Stimulated activated naive CD8-positive, alpha-beta T cell treated with anti-CD3 and anti-CD28 coated beads, Interleukin-15, Interleukin-2, amounts not matched to agents 100 ng/mL and 50 ng/mL, for 24 hours (primary cell): ENCODE measurements at regions not wholly inside any gene's neighbourhood (a gene's known extent, or its start where the extent isn't known, plus 50 kb on each side); places are given as distances from the start of the nearest gene placed in this dataset.
"Not testable (repeated sequence)": the region's sequence is repeated elsewhere in the genome, so short reads cannot be mapped to it uniquely, and the experiment has no call there.

ENCODE experiments used
- H3K27ac Mint-ChIP-seq: one replicate; pipeline ENCODE4 v1.8.0; 2021; ENCODE audit warnings: mild to moderate bottlenecking, mixed read lengths
- H3K27me3 Mint-ChIP-seq: one replicate; pipeline ENCODE4 v1.8.0; 2021; ENCODE audit warnings: mixed read lengths
- H3K36me3 Mint-ChIP-seq: one replicate; pipeline ENCODE4 v1.8.0; 2021; ENCODE audit warnings: low read depth, mixed read lengths
- H3K4me1 Mint-ChIP-seq: one replicate; pipeline ENCODE4 v1.8.0; 2021; ENCODE audit warnings: low read depth, mixed read lengths
- H3K4me3 Mint-ChIP-seq: one replicate; pipeline ENCODE4 v1.8.0; 2021; ENCODE audit warnings: mild to moderate bottlenecking, mixed read lengths
- H3K9me3 Mint-ChIP-seq: one replicate; pipeline ENCODE4 v1.8.0; 2021; ENCODE audit warnings: mixed read lengths

- H3K9me3 Mint-ChIP-seq: no peaks in the 10 kb centered on the region
- no peak overlapping the region for H3K4me3 Mint-ChIP-seq
- no peaks in the 10 kb centered on the region for H3K4me1 Mint-ChIP-seq
- H3K36me3 Mint-ChIP-seq: no peaks in the 10 kb centered on the region
- H3K27ac Mint-ChIP-seq: no peak overlapping the region
- H3K27me3 Mint-ChIP-seq: no peaks in the 10 kb centered on the region
Measured at GRCh38 chr5:113755516-113755915, 242.0 kb downstream of the YTHDC2 start.

- Mint-ChIP-seq H3K4me3 (no peak overlapping the region), H3K36me3 (no peaks in the 10 kb centered on the region), H3K27ac (no peak overlapping the region), H3K4me1 (no peaks in the 10 kb centered on the region), H3K27me3 (no peaks in the 10 kb centered on the region), H3K9me3 (no peaks in the 10 kb centered on the region)
Measured at GRCh38 chr5:113757508-113757907, 244.0 kb downstream of the YTHDC2 start.

DNA sequence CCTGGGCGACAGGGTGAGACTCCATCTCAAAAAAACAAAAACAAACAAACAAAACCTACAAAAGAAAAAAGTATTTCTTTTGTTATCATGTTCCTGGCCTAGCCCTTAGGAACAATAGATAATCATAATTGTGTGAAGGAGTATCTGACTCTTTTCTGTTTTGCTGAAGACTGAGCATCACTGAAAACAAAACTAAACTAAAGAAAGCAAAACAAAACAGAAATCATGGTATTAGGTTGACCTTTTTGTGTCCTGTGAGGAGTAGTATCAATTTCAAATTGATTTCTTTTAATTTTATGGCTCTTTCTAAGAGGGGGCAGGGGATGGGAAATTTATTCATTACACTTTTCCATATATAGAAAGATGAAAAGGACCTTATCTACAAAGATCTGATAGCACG is 246.0 kb downstream of the YTHDC2 start:
- H3K4me3 Mint-ChIP-seq: no peak overlapping the region
- H3K9me3 Mint-ChIP-seq: no peaks in the 10 kb centered on the region
- H3K27me3 Mint-ChIP-seq: no peaks in the 10 kb centered on the region
- H3K27ac Mint-ChIP-seq: no peak overlapping the region
- no peaks in the 10 kb centered on the region for H3K4me1 Mint-ChIP-seq
- H3K36me3 Mint-ChIP-seq: no peaks in the 10 kb centered on the region

DNA sequence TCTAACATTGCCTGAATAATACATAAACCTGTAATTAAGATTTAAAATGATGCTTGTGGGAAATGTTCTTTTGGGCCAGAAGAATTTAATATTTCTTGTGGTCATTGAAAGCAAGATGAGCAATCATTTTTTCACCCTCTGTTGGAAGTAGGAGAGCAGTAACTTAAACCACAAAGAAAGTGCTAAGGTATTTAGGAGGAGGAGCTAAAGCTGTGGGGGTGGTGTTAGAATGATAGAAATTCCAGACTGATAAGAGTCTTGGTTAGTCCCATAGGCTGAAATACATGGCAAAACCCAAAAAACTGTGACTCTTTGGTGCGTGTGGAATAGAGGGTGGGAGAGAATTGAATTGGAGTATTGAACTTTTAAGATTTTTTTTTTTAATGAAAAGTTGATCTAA is 247.0 kb downstream of the YTHDC2 start:
- Mint-ChIP-seq H3K27me3 (no peaks in the 10 kb centered on the region), H3K27ac (no peak overlapping the region), H3K4me1 (no peaks in the 10 kb centered on the region), H3K36me3 (no peaks in the 10 kb centered on the region), H3K9me3 (no peaks in the 10 kb centered on the region), H3K4me3 (no peak overlapping the region)

DNA sequence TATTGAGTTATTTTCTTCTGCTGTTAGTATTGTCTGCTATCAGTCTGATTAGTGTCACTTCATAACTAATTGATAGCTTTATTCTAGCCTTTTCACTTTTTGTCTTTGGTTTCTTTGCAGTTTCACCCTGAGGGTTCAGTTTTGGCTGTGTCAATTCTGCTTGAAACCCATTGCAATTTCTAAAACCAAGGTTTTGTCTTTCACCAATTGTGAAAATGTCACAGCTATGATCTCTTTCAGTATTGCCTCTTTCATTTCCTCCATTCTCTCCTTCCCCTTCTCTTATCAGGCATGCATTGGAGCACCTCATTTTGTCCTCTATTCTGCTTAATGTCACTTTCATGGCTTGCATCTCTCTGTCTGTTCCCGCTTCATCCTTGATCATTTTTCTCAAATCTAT is 248.1 kb downstream of the YTHDC2 start:
- Mint-ChIP-seq H3K9me3 (no peaks in the 10 kb centered on the region), H3K27ac (no peak overlapping the region), H3K36me3 (no peaks in the 10 kb centered on the region), H3K4me3 (no peak overlapping the region), H3K27me3 (no peaks in the 10 kb centered on the region), H3K4me1 (no peaks in the 10 kb centered on the region)

DNA sequence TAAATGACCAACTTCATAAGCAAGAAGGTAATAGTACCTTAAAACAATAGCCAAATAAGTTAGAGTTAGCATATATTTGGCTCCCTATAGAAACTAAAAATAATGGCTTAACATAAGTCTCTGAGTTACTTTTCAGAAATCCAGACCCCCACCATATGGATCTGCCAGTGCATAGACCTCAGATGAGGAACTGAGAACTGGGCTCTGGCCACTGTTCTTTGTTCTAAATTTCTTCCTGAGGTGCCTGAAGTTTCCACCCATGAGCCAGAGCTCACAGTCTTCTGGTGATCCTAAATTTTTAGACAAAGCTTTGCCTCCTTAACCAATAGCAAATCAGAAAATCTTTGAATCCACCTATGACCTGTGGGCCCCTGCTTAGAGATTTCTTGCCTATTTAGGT is 250.9 kb downstream of the YTHDC2 start:
- H3K27ac Mint-ChIP-seq: no peak overlapping the region
- H3K4me1 Mint-ChIP-seq: no peaks in the 10 kb centered on the region
- H3K27me3 Mint-ChIP-seq: no peaks in the 10 kb centered on the region
- no peak overlapping the region for H3K4me3 Mint-ChIP-seq
- H3K36me3 Mint-ChIP-seq: no peaks in the 10 kb centered on the region
- H3K9me3 Mint-ChIP-seq: peaks cover 15% of the 10 kb centered on the region

- not testable (repeated sequence) for H3K36me3 Mint-ChIP-seq, H3K4me1 Mint-ChIP-seq, H3K4me3 Mint-ChIP-seq, H3K27me3 Mint-ChIP-seq, H3K27ac Mint-ChIP-seq
- H3K9me3 Mint-ChIP-seq: peaks cover 15% of the 10 kb centered on the region
Measured at GRCh38 chr5:113766827-113767226, 253.3 kb downstream of the YTHDC2 start.

GRCh38 chr5:113770648-113771047 is 257.2 kb downstream of the YTHDC2 start:
- H3K4me3 Mint-ChIP-seq: no peak overlapping the region
- H3K27ac Mint-ChIP-seq: no peak overlapping the region
- H3K4me1 Mint-ChIP-seq: no peaks in the 10 kb centered on the region
- no peaks in the 10 kb centered on the region for H3K36me3 Mint-ChIP-seq
- H3K9me3 Mint-ChIP-seq: peaks cover 15% of the 10 kb centered on the region
- no peaks in the 10 kb centered on the region for H3K27me3 Mint-ChIP-seq

DNA sequence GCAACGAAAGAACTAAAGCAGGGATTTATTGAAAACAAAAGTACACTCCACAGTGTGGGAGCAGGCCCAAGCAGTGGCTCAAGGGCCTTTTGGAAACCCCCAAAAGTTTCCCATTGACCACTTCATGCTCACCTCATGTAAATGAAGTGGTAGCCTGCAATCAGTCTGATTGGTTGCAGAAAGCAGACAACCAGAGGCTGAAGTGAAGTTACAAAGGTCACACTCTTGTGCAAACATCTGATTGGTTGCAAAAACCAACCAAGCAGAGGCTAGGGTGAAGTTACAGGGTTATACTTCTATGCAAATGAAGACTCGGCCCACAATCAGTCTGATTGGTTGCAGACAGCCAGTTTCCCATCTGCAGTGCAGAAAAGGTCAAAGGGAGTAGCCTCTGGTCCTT is 258.0 kb downstream of the YTHDC2 start:
- no peaks in the 10 kb centered on the region for H3K27me3 Mint-ChIP-seq
- H3K36me3 Mint-ChIP-seq: no peaks in the 10 kb centered on the region
- H3K9me3 Mint-ChIP-seq: peaks cover 15% of the 10 kb centered on the region
- H3K4me3 Mint-ChIP-seq: no peak overlapping the region
- H3K27ac Mint-ChIP-seq: no peak overlapping the region
- H3K4me1 Mint-ChIP-seq: no peaks in the 10 kb centered on the region

GRCh38 chr5:113776168-113776567 is 262.7 kb downstream of the YTHDC2 start:
- H3K27me3 Mint-ChIP-seq: no peaks in the 10 kb centered on the region
- no peak overlapping the region for H3K4me3 Mint-ChIP-seq
- no peaks in the 10 kb centered on the region for H3K9me3 Mint-ChIP-seq
- H3K27ac Mint-ChIP-seq: no peak overlapping the region
- H3K4me1 Mint-ChIP-seq: no peaks in the 10 kb centered on the region
- H3K36me3 Mint-ChIP-seq: no peaks in the 10 kb centered on the region

GRCh38 chr5:113776832-113777525 is 263.5 kb downstream of the YTHDC2 start:
- Mint-ChIP-seq H3K27ac (no peak overlapping the region), H3K4me1 (no peaks in the 10 kb centered on the region), H3K9me3 (no peaks in the 10 kb centered on the region), H3K36me3 (no peaks in the 10 kb centered on the region), H3K4me3 (no peak overlapping the region), H3K27me3 (no peaks in the 10 kb centered on the region)

DNA sequence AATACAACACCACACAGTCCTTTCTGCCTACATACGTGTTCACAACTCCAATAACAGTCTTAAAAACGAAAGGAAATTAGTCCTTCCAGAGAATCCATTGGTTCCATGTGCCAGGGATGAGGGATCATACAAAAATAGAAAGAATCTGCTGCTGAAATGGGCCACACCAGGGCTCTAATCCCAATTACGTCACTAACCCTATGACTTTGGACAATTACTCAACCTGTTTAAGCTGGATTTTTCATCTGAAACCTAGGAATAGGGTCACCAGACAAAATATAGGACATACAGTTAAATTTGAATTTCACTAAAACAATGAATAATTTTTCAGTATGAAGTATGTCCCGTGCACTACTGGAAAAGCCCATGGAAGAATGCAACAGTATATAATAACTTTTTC is 264.7 kb downstream of the YTHDC2 start:
- H3K27me3 Mint-ChIP-seq: no peaks in the 10 kb centered on the region
- no peaks in the 10 kb centered on the region for H3K4me1 Mint-ChIP-seq
- no peaks in the 10 kb centered on the region for H3K9me3 Mint-ChIP-seq
- no peak overlapping the region for H3K4me3 Mint-ChIP-seq
- no peaks in the 10 kb centered on the region for H3K36me3 Mint-ChIP-seq
- no peak overlapping the region for H3K27ac Mint-ChIP-seq

GRCh38 chr5:113788141-113788655 is 274.7 kb downstream of the YTHDC2 start:
- H3K36me3 Mint-ChIP-seq: no peaks in the 10 kb centered on the region
- no peaks in the 10 kb centered on the region for H3K27me3 Mint-ChIP-seq
- no peak overlapping the region for H3K27ac Mint-ChIP-seq
- peaks cover 7% of the 10 kb centered on the region for H3K9me3 Mint-ChIP-seq
- no peak overlapping the region for H3K4me3 Mint-ChIP-seq
- no peaks in the 10 kb centered on the region for H3K4me1 Mint-ChIP-seq

- Mint-ChIP-seq H3K4me1 (no peaks in the 10 kb centered on the region), H3K4me3 (no peak overlapping the region), H3K9me3 (peaks cover 7% of the 10 kb centered on the region), H3K36me3 (no peaks in the 10 kb centered on the region), H3K27me3 (no peaks in the 10 kb centered on the region), H3K27ac (no peak overlapping the region)
Measured at GRCh38 chr5:113789769-113790168, 276.3 kb downstream of the YTHDC2 start.

GRCh38 chr5:113792806-113793205 is 279.3 kb downstream of the YTHDC2 start:
- H3K4me1 Mint-ChIP-seq: no peaks in the 10 kb centered on the region
- H3K27me3 Mint-ChIP-seq: no peaks in the 10 kb centered on the region
- no peak overlapping the region for H3K4me3 Mint-ChIP-seq
- H3K36me3 Mint-ChIP-seq: no peaks in the 10 kb centered on the region
- H3K9me3 Mint-ChIP-seq: peaks cover 3% of the 10 kb centered on the region
- H3K27ac Mint-ChIP-seq: no peak overlapping the region

GRCh38 chr5:113794981-113795380 is 281.5 kb downstream of the YTHDC2 start:
- H3K36me3 Mint-ChIP-seq: no peaks in the 10 kb centered on the region

More at GRCh38 chr5:113794981-113795380, 281.5 kb downstream of the YTHDC2 start:
- Mint-ChIP-seq H3K9me3 (peaks cover 3% of the 10 kb centered on the region), H3K4me3 (no peak overlapping the region), H3K27ac (no peak overlapping the region), H3K4me1 (no peaks in the 10 kb centered on the region), H3K27me3 (no peaks in the 10 kb centered on the region)
